SKM-1 treated with dmso at 0.1 percent for 144 hours (cell line): ENCODE measurements at regions not wholly inside any gene's neighbourhood (a gene's known extent, or its start where the extent isn't known, plus 50 kb on each side); places are given as distances from the start of the nearest gene placed in this dataset.
"Not testable (repeated sequence)": the region's sequence is repeated elsewhere in the genome, so short reads cannot be mapped to it uniquely, and the experiment has no call there.

ENCODE experiments used
- DNase-seq: peaks from one replicate; lab custom pipeline; 2025; ENCODE audit not compliant: unreplicated experiment; lab: John Stamatoyannopoulos, UW

GRCh38 chr6:77326029-77326428 lies 137.3 kb downstream of the HTR1B start:
- DNase-seq = no peak

DNA sequence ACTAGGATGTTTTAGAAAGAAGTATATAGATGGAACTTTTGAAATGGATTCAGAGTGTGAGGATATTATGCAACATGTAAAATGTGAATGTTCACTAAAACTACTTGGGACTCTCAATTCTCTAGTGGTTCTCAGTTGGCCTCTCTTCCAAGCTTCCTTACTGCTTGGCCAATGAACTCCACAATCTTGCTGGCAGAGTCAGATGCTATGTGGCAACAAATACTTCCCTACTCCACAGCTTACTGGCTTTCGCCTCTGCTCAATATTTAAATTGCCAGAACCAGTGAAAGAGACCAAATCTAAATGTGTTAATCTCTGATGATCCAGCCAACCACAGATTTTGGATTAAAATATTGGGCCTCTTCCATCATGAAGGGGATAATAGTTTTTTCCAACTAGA lies 138.4 kb downstream of the HTR1B start:
- DNase-seq = no peak

DNA sequence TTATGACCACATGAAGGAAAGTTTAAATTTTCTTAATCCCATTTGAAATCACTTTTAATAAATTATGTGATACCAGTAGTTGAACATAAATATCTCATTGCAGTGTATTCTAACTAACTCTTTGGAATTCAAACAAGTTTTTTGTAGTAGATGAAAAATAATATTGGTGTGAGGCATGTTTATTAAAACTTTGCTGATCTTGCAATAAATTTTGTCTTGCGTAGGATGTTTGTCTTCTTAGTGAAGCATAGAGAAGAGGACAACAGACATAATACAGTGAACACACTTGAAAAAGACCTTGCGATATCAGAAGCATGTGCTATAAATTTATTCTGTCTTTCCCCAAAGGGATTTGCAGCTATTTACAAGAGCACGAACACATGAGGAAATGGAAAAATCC lies 140.7 kb downstream of the HTR1B start:
- no peak for DNase-seq

DNA sequence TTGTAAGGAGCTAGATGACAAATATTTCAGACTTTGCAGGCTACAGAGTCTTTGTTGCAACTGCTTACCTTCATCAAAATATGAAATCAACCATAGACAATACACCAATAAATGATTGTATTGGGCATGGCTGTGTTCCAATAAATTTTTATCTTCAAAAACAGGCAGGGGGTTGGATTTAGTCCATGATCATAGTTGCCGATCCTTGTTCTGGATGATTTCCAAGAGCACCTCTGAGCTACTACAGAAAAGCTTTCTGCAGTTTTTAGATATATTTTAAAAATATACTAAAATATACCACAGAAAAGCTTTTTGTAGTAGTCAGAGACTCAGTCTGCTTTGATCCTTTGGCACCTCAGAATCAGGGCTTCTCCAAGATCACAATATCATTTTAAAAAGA lies 145.0 kb downstream of the HTR1B start:
- no peak for DNase-seq

DNA sequence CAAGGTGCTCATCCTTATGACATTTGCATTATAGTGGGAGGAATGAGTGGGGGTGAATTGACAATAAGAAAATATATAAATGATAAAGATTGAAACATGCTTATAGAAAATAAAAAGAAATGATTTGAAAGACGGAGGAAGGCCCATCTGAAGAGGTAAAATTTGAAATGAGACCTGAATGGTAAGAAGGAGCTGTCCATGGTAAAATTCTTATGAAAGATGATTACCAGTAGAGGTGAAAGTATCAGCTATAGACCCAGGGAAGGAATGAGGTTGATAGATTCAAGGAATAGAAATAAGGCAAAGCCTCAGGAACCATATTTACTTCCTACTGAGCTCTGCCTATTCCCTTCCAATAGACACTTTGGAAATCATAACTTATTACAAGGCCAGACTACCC lies 149.7 kb downstream of the HTR1B start:
- DNase-seq = no peak

GRCh38 chr6:77299931-77300330 lies 163.4 kb downstream of the HTR1B start:
- DNase-seq = no peak

- DNase-seq = no peak
Observed at GRCh38 chr6:77298283-77298682, 165.0 kb downstream of the HTR1B start.

- no peak for DNase-seq
Observed at GRCh38 chr6:77292564-77293546, 170.4 kb downstream of the HTR1B start.

- no peak for DNase-seq
Observed at GRCh38 chr6:77290798-77291197, 172.5 kb downstream of the HTR1B start.

DNA sequence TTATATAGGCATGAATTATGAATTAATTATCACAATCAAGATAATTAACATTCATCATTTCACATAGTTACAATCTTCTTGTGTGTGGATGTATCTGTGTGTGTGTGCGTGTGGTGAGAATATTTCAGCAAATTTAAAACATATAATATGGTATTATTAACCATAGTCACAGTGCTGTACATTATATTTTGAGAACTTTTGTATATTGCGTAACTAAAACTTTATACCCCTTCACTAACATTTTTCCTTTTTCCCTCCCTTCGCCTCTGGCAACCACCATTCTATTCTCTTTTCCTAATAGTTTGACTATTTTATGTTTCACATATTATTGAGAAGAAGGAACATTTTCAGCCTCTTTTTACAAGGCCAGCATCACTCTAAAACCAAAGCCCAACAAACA lies 176.8 kb downstream of the HTR1B start:
- DNase-seq = no peak

DNA sequence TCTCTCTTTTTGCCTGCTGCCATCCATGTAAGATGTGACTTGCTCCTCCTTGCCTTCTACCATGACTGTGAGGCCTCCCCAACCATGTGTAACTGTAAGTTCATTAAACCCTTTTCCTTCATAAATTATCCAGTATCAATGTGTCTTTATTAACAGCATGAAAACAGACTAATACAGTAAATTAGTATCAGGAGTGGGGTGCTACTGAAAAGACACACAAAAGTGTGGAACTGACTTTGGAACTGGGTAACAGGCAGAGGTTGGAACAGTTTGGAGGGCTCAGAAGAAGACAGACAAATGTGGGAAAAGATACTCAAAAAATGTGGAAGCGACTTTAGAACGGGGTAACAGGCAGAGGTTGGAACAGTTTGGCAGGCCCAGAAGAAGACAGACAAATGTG lies 189.4 kb downstream of the HTR1B start:
- DNase-seq = no peak

- DNase-seq = no peak
Observed at GRCh38 chr6:77264970-77265369, 198.3 kb downstream of the HTR1B start.

DNA sequence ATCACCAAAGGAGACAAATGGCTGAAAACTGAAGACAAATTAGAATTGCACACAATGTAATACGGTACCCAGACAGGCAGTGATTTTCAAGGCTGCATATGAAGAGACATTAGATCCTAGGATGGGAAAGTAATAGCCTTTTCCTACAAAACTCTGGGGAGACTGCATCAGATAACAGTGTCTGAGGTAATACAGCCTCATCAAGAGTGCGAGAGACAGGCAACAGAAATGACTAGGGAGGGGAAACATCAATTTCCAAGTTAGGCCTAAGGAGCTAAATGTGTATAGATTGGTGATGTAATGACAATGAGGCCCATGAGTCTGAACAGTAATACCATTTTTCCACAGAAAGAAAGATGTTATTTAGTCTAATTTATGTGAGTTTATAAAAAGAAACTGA lies 200.3 kb downstream of the HTR1B start:
- no peak for DNase-seq

DNA sequence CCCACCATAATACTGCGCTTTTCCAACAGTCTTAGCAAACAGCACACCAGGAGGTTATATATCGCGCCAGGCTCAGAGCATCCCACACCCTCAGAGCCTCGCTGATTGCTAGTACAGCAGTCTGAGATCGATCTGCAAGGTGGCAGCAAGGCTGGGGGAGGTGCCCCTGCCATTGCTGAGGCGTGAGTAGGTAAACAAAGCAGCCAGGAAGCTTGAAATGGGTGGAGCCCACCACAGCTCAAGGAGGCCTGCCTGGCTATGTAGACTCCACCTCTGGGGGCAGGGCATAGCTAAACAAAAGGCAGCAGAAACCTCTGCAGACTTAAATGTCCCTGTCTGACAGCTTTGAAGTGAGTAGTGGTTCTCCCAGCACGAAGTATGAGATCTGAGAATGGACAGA lies 211.5 kb downstream of the HTR1B start:
- not testable (repeated sequence) for DNase-seq

- no peak for DNase-seq
Observed at GRCh38 chr6:77249560-77249959, 213.7 kb downstream of the HTR1B start.

DNA sequence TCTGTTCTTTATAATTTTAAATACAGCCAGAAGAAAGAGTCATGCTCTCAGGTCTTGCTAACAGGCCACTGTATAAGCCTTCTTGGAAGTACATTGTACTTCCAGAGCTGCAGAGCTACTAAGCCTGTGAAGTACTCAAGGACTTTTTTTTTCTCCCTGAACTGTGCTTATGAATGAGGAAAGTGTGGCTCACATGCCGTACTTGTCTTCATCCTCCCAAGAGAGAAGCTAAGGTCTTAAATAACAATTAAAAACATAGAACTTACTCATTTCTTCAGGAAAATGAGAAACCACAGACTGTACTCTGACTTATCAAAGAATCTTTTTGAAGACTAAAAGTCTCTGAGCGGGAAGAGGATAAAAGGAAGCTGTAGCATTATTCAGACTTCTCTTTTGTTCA lies 218.3 kb downstream of the HTR1B start:
- no peak for DNase-seq

- DNase-seq = no peak
Observed at GRCh38 chr6:77231438-77232305, 231.6 kb downstream of the HTR1B start.

GRCh38 chr6:77228279-77228678 lies 235.0 kb downstream of the HTR1B start:
- DNase-seq = no peak

- no peak for DNase-seq
Observed at GRCh38 chr6:77217896-77218295, 245.4 kb downstream of the HTR1B start.

DNA sequence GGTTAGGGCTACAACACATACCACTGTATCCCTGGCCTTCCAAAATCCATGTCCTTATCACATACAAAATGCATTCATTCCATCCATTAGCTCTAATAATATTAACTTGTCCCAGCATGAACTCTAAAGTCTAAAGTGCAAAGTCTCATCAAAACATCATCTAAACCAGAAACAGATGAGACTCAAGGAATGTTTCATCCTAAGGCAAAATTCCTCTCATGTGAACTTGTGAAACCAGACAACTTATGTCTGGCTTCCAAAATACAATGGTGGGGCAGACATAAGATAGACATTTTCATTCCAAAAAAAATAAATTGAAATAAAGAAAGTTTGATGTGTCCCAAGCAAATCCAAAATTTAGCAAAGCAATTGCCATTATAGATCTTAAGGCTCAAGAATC lies 257.4 kb downstream of the HTR1B start:
- DNase-seq = no peak

- no peak for DNase-seq
Observed at GRCh38 chr6:77204555-77204954, 258.7 kb downstream of the HTR1B start.

GRCh38 chr6:77183447-77183846 lies 279.8 kb downstream of the HTR1B start:
- DNase-seq = no peak
